HS-27A (cell line): ENCODE measurements at regions not wholly inside any gene's neighbourhood (a gene's known extent, or its start where the extent isn't known, plus 50 kb on each side); places are given as distances from the start of the nearest gene placed in this dataset.

Experiments
- DNase-seq: peaks from one replicate; pipeline ENCODE4 v3.0.0-alpha.2; 2012; ENCODE audit warnings: low read depth, missing footprints

DNA sequence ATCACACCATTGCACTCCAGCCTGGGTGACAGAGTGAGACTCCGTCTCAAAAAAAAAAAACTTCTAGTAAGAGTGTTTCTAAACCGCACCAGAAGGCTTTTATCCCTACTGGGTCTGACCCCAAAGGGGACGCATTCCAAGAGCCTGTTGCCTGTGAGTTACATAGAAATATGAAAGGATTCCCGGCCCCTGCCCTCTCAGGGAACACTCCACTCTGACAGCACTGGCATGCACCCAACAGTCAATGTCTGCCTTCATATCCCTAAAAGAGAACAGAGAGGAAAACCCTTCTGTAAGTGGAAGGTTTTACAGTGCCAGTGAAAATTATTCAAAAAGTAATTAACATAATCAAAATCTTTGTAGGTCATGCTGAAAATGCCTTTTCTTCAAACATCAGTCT lies 117.1 kb upstream of the PTPRT start:
- DNase-seq: no peak

DNA sequence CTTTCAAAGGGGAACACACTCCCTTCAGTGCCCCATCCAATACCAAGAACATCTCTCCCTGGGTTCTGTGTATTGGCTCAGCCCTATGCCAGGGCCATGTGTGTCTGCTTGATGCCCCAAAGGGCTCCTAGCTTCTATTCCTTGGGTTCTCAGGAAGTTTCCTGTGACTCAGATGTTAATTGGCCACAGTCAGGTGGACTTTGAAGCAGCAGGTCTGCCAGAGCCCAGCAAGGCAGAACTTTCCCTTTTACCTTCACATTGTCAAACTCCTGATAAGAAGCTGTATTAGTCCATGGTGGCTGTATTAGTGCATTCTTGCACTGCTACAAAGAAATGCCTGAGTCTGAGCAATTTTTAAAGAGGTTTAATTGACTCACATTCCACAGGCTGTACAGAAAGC lies 116.0 kb upstream of the PTPRT start:
- DNase-seq: no peak

DNA sequence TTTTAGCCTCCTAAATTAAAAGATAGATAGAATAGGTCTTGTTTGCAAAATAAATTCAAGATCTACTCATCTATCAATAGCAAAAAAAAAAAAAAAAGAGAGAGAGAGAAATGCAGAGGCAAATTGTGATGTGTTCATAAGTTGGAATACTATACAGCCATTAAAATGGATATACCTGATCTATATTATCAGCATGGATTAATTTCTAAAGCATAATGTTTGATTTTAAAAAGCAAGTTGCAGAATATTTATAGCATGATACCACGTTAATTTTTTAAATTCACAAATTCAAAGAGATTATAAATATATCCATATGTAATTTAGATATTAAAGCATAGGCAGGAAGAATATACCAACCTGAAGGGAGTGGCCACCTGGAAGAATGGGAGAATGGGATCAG lies 114.9 kb upstream of the PTPRT start:
- DNase-seq: no peak

DNA sequence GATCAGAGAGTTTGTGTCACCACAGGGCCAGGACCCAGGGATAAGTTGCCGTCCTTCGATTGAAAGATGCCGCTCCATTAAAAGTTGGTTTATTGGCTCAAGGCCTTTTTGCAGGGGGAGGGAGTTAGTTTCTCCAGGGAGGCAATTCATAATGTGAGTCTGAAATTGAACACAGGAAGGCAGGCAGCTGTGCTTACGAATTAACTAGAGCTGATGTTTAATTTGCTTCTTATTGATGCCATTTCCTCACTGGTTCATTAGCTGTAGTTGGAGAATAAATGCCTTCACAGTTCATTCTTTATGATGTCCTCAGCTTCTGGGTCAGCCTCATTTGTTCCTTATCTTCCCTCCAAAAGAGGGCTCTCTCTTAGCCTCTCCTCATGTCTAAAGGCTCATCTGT lies 113.2 kb upstream of the PTPRT start:
- DNase-seq: no peak

DNA sequence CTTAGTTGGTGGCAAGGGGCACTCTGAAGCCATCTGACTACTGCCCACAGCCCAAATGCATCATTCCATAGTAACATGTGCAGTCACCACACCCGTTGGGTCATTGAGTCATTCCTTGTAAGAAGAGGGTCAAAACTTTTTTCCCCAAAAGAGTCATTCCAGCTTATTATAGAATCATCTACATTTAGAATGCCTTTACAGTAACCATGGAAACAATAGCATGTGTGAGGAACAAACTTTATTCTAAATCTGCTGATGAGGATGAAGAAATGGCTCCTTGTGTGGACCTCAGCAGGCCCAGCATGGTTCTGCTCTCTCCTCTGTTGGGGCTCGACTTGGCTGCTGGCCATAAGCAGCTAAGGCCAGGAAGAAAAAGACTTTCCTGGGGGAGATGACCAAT lies 111.2 kb upstream of the PTPRT start:
- no peak for DNase-seq

DNA sequence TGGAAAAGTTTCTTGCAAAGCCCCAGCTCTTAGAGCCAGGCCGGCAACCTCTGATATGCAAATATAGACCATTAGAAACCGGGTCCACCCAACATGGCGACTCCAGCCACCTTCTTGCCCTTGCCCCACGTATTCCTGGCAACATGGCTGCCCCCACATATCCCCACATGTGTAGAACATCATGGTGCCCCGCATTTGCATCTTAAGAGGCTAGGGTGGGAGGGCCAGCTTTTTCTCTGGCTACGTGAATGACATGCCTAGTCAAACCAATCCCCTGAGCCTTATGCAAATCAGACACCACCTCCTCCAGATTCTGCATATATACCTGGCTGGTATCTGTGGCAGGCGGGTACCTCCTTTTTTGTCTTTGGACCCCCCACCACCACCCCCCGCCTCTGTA lies 106.1 kb upstream of the PTPRT start:
- no peak for DNase-seq

- DNase-seq: no peak
Observed at GRCh38 chr20:43295263-43295662, 105.6 kb upstream of the PTPRT start.

- no peak for DNase-seq
Observed at GRCh38 chr20:43294031-43294430, 104.3 kb upstream of the PTPRT start.

DNA sequence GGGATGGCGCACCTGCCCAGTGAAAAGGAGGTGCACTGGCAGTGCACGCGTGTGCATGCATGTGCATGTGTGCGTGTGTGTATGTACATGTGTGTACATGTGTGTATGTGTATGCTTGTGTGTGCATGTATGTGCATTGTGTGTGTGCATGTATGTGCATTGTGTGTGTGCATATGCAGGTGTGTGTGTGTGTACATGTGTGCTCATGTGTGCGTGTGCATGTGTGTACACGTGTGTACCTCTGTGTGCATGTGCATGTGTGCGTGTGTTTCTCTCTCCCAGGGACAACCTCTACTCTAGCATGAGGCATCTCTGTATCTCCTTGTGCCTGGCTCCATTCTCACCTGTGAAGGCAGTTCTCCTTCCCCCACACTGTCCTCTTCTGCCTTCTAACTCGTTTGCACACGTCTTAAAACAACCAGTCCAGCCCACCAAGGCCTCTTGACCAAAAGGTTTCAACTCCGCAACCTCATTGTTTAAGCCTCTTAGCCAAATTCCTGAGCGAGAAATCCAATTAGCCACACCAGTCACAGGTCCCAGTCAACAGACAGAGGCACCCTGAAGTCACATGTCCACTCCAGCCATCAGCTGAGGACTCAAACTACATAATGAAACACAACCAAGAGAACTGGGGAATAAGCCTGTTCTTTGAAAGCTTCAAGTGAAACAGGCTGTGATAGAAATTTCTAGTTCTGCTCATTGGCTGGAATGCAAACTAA lies 103.5 kb upstream of the PTPRT start:
- DNase-seq: no peak

DNA sequence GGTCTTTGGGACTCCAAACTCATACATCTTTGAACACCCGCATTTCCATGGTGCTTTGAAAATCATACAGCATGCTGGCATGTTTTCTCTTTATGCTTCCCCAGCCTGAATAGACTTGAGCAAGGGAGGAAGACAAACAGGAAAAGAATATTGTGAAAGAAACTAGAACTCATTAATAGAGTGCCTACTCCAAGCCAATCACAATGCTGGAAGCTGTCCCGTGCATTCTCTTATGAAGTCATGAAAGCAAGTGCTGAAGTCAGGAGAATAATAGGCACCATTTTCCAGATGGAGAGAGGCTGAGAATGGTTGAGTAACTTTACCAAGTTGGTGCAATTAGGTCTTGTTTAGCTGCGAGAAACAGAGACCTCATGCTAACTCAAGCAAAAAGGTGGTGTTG lies 102.5 kb upstream of the PTPRT start:
- DNase-seq: no peak

GRCh38 chr20:43287637-43288036 lies 97.9 kb upstream of the PTPRT start:
- DNase-seq: no peak

- DNase-seq: no peak
Observed at GRCh38 chr20:43285170-43285569, 95.5 kb upstream of the PTPRT start.

GRCh38 chr20:43284486-43284885 lies 94.8 kb upstream of the PTPRT start:
- no peak for DNase-seq

DNA sequence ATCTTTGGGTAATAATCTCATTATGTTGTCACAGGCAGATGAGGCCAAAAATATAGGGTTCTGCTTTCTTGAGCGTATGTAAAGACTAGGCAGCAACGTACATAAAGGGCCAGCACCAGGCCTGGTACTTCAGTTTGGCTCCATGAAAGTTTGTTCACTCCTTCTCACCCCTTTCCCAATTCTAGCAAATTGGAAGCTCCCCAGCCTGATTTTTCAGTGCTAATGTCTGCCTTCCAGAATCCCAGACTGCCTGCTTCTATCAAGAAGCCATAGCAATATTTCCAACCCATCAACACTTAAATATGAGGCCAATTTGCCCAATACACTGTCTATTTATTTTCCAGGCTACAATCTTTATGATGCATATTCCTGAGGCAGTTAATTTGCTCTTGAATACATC lies 93.4 kb upstream of the PTPRT start:
- DNase-seq: no peak

DNA sequence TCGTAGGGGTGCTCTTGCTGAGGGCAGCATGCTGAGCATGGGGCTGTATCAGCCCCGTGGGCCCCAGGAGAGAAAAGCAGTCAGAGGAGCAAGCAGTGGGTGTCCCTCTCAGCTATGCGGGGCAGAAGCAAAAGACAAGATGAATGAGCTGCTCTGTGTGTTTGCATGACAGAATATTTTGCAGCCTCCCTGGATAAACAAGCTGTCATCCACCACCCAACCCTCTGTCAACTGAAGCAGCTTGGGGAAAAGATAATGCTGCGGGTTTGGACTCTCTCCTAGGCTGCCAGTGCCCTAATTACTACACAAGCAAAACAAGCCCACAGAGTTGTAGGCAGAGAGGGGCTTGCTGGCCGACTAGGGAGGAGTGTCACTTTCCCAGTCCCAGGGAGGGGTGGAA lies 82.3 kb upstream of the PTPRT start:
- no peak for DNase-seq

DNA sequence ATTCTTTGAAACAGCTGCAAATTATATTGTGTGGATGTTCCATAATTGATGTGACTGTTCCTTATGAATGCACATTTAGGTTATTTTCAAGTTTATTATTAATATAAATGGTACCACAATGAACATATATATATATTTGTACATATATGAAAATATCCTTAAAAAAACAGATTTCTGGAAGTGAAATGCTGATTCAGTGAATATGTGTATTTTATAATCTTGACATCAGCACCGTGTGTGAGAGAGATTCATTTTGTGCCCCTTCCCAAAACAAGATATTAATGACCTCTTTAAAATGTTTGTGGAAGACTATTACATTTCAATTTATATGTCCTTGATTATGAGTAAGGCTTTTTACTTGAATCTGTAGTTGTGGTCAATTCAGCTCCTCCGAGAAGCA lies 75.7 kb upstream of the PTPRT start:
- DNase-seq: no peak

- no peak for DNase-seq
Observed at GRCh38 chr20:43263226-43263625, 73.5 kb upstream of the PTPRT start.

GRCh38 chr20:43262341-43262740 lies 72.6 kb upstream of the PTPRT start:
- no peak for DNase-seq

DNA sequence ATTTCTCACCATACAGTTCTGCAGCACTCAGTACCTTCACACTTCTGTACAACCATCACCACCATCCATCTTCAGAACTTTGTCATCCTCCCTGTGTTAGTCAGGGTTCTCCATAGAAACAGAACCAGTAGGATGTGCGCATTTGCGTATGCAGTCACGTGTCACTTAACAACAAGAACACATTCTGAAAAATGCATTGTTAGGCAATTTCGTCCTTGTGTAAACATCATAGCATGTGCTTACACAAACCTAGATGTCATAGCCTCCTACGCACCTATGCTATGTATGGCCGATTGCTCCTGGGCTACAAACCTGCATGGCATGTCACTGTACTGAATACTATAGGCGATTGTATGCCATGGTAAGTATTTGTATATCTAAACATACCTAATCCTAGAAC lies 66.2 kb upstream of the PTPRT start:
- no peak for DNase-seq

DNA sequence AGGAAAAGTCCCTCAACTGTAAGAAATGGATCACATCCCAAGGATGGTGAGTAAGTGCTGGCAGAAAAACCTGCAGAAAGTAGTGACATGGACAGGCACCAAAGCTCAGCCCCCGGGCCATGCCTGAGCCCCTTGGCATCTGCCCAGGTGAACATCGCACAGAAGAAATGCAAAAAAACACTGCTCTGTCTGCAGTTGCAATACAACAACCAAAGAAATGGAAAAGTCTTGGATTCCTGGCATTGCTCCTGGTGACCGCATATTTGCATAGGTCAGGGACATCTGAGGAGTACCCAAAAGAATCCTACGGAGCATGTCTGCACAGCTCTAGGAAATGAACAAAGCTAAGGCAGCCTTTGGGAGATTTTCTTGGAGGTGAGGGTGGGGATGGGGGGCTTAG lies 63.1 kb upstream of the PTPRT start:
- DNase-seq: no peak

DNA sequence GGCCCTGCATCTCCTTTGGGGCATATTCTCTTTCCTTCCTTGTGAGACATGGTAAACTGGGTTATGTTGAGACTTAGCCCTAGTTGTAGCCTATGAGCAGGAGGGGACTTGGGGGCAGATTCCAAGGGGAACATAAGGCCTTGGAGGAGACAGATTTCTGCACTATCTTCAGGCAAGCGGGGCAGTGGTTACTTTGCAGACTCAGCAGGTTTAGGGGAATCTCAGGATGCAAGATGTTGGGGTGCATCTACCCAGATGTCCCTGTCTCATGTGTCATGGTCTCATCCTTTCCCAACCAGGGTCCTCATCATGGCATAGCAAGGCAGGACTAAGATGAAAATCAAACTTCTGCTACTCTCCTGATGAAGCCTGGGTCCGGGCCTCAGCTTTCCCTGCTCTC lies 58.6 kb upstream of the PTPRT start:
- no peak for DNase-seq

- DNase-seq: no peak
Observed at GRCh38 chr20:43247361-43247760, 57.7 kb upstream of the PTPRT start.

- no peak for DNase-seq
Observed at GRCh38 chr20:43244647-43245046, 54.9 kb upstream of the PTPRT start.

DNA sequence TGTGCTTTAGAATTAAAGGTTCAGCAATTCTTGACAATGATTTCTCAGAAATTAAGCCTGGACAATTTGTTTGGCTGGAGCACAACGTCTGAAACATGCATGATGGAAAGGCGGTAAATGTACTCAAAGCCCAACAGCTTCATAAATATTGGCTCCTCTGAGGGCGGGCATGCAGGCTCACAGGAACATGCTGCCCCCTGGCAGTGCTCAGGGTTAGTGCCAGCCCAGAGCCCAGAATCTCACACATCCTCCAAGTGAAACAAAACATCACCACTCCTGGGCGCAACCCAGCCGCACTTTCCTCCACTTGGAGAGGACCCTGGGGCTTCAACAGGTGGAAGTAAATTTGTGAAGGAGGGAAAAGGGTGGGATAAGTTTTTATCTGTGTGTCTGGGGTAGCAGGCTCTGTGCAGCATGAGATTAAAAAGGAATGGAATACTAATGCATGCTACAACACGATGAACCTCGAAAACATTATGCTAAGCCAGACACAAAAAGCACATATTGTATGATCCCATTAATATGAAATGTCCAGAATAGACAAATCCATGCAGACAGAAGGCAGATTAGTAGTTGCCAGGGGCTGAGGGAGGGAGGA lies 54.1 kb upstream of the PTPRT start:
- DNase-seq: no peak
